H9 (cell line): ENCODE measurements at regions not wholly inside any gene's neighbourhood (a gene's known extent, or its start where the extent isn't known, plus 50 kb on each side); places are given as distances from the start of the nearest gene placed in this dataset.

Source experiments
- DNase-seq: peaks from one replicate; pipeline ENCODE4 v3.0.0-alpha.2; 2017
- H2AFZ ChIP-seq: one replicate; pipeline ENCODE4 v1.6.1; 2013; ENCODE audit warnings: mild to moderate bottlenecking, low read length, control low read depth, moderate library complexity
- H2AK5ac ChIP-seq: 2 replicates; pipeline ENCODE4 v1.6.1; 2013; ENCODE audit warnings: low read length, control low read depth, mixed read lengths; ENCODE audit not compliant: insufficient read length
- H2BK120ac ChIP-seq: one replicate; pipeline ENCODE4 v1.6.1; 2013; ENCODE audit warnings: low read depth, mild to moderate bottlenecking, low read length, control low read depth, inconsistent platforms; ENCODE audit not compliant: poor library complexity, severe bottlenecking
- H2BK12ac ChIP-seq: 2 replicates; pipeline ENCODE4 v1.6.1; 2013; ENCODE audit warnings: low read length, control low read depth, mixed read lengths, low read depth; ENCODE audit not compliant: insufficient read length
- H2BK15ac ChIP-seq: 2 replicates; pipeline ENCODE4 v1.6.1; 2013; ENCODE audit warnings: low read depth, low read length, control low read depth
- H2BK20ac ChIP-seq: one replicate; pipeline ENCODE4 v1.6.1; 2013; ENCODE audit warnings: low read depth, mild to moderate bottlenecking, low read length, control low read depth, inconsistent platforms; ENCODE audit not compliant: poor library complexity, severe bottlenecking
- H2BK5ac ChIP-seq: 2 replicates; pipeline ENCODE4 v1.6.1; 2013; ENCODE audit warnings: low read length, control low read depth, mixed read lengths; ENCODE audit not compliant: insufficient read length
- H3K14ac ChIP-seq: 2 replicates; pipeline ENCODE4 v1.6.1; 2013; ENCODE audit warnings: low read length, control low read depth; ENCODE audit not compliant: insufficient read depth
- H3K18ac ChIP-seq: 2 replicates; pipeline ENCODE4 v1.6.1; 2013; ENCODE audit warnings: low read depth, mild to moderate bottlenecking, mixed read lengths, low read length, control low read depth; ENCODE audit not compliant: insufficient read length
- H3K23ac ChIP-seq: 2 replicates; pipeline ENCODE4 v1.6.1; 2013; ENCODE audit warnings: low read length, control low read depth, mixed read lengths, low read depth; ENCODE audit not compliant: insufficient read length
- H3K23me2 ChIP-seq: 2 replicates; pipeline ENCODE4 v1.6.1; 2013; ENCODE audit warnings: low read depth, mild to moderate bottlenecking, mixed read lengths, low read length, control low read depth; ENCODE audit not compliant: insufficient read length, poor library complexity, severe bottlenecking
- H3K27ac ChIP-seq: 2 replicates; pipeline ENCODE4 v1.5.1; 2013; ENCODE audit warnings: low read length, control low read depth, mixed read lengths, low read depth; ENCODE audit not compliant: insufficient read length
- H3K27me3 ChIP-seq: 2 replicates; pipeline ENCODE4 v1.6.1; 2013; ENCODE audit warnings: low read length, control low read depth, inconsistent platforms; ENCODE audit not compliant: insufficient read depth
- H3K4ac ChIP-seq: 2 replicates; pipeline ENCODE4 v1.6.1; 2013; ENCODE audit warnings: low read depth, mild to moderate bottlenecking, control low read depth, inconsistent platforms, low read length, moderate library complexity
- H3K4me1 ChIP-seq: 2 replicates; pipeline ENCODE4 v1.6.1; 2013; ENCODE audit warnings: low read length, control low read depth, inconsistent platforms; ENCODE audit not compliant: insufficient read depth
- H3K4me2 ChIP-seq: 2 replicates; pipeline ENCODE4 v1.6.1; 2013; ENCODE audit warnings: low read length, control low read depth, mixed read lengths; ENCODE audit not compliant: insufficient read length, insufficient read depth
- H3K56ac ChIP-seq: 2 replicates; pipeline ENCODE4 v1.6.1; 2013; ENCODE audit warnings: low read depth, mild to moderate bottlenecking, mixed read lengths, low read length, control low read depth; ENCODE audit not compliant: insufficient read length
- H3K79me1 ChIP-seq: 2 replicates; pipeline ENCODE4 v1.6.1; 2013; ENCODE audit warnings: low read depth, mild to moderate bottlenecking, moderate library complexity, low read length, control low read depth, inconsistent platforms; ENCODE audit not compliant: insufficient read depth, poor library complexity, severe bottlenecking
- H3K79me2 ChIP-seq: 2 replicates; pipeline ENCODE4 v1.6.1; 2013; ENCODE audit warnings: low read length, control low read depth, inconsistent platforms; ENCODE audit not compliant: insufficient read depth
- H3K9ac ChIP-seq: 2 replicates; pipeline ENCODE4 v1.6.1; 2013; ENCODE audit warnings: low read length, control low read depth, mixed read lengths; ENCODE audit not compliant: insufficient read length; ENCODE audit errors: extremely low read depth
- H3K9me3 ChIP-seq: one replicate; pipeline ENCODE4 v1.6.1; 2013; ENCODE audit warnings: low read depth, low read length, inconsistent platforms; ENCODE audit not compliant: control insufficient read depth
- H3T11ph ChIP-seq: one replicate; pipeline ENCODE4 v1.6.1; 2013; ENCODE audit warnings: mild to moderate bottlenecking, low read length, control low read depth, inconsistent platforms
- H4K20me1 ChIP-seq: one replicate; pipeline ENCODE4 v1.6.1; 2013; ENCODE audit not compliant: control insufficient read depth, insufficient read length, insufficient read depth
- H4K5ac ChIP-seq: 2 replicates; pipeline ENCODE4 v1.6.1; 2013; ENCODE audit warnings: low read depth, mild to moderate bottlenecking, mixed read lengths, low read length, control low read depth; ENCODE audit not compliant: insufficient read length
- H4K8ac ChIP-seq: replicated peaks from 2 replicates; pipeline ENCODE4 v1.6.1; 2013; ENCODE audit warnings: low read length, control low read depth, mixed read lengths, low read depth; ENCODE audit not compliant: insufficient read length
- H4K91ac ChIP-seq: 2 replicates; pipeline ENCODE4 v1.6.1; 2013; ENCODE audit warnings: low read depth, mild to moderate bottlenecking, moderate library complexity, mixed read lengths, low read length, control low read depth; ENCODE audit not compliant: insufficient read length
- H3K27ac Mint-ChIP-seq, 3 experiments: 2 replicates in 2 of 3; 3 replicates in 1 of 3; pipeline ENCODE4 v1.8.0; 2020 to 2021; ENCODE audit warnings: mixed read lengths in 3 of 3, mild to moderate bottlenecking in 1 of 3, moderate library complexity in 1 of 3
- H3K27me3 Mint-ChIP-seq: 2 replicates; pipeline ENCODE4 v1.8.0; 2021; ENCODE audit warnings: low read depth, mild to moderate bottlenecking, moderate library complexity, mixed read lengths
- H3K36me3 Mint-ChIP-seq, 3 experiments: 2 replicates in 2 of 3; 3 replicates in 1 of 3; pipeline ENCODE4 v1.8.0; 2020 to 2021; ENCODE audit warnings: low read depth in 3 of 3, mixed read lengths in 3 of 3; ENCODE audit not compliant: insufficient read depth in 1 of 3
- H3K4me1 Mint-ChIP-seq, 2 experiments: 2 replicates each; pipeline ENCODE4 v1.8.0; 2020; ENCODE audit warnings: mixed read lengths in 2 of 2
- H3K4me3 Mint-ChIP-seq, 2 experiments: 2 replicates in 1 of 2; 3 replicates in 1 of 2; pipeline ENCODE4 v1.8.0; 2020 to 2021; ENCODE audit warnings: mild to moderate bottlenecking in 2 of 2, mixed read lengths in 2 of 2, moderate library complexity in 1 of 2
- H3K9me3 Mint-ChIP-seq, 2 experiments: 2 replicates in 1 of 2; 3 replicates in 1 of 2; pipeline ENCODE4 v1.8.0; 2020; ENCODE audit warnings: mild to moderate bottlenecking in 2 of 2, mixed read lengths in 2 of 2, moderate library complexity in 1 of 2
- WGBS: extraction: QIAGEN DNeasy Blood & Tissue Kit; methylation state at CpG from one replicate; pipeline ENCODE4 v1.1.7; 2013; ENCODE audit warnings: missing lambda C conversion rate, low lambda C conversion rate, mixed read lengths; ENCODE audit not compliant: insufficient read length; ENCODE audit errors: extremely low coverage; 5-methylcytosine and 5-hydroxymethylcytosine counted together
- TF ChIP-seq, protein P1 (sequence below): fragments of 200-600 bp; sonication (generic); conservative IDR thresholded peaks from 3 replicates; pipeline ENCODE4 v1.8.0; 2021; ENCODE audit warnings: antibody characterized with exemption, mild to moderate bottlenecking

DNA sequence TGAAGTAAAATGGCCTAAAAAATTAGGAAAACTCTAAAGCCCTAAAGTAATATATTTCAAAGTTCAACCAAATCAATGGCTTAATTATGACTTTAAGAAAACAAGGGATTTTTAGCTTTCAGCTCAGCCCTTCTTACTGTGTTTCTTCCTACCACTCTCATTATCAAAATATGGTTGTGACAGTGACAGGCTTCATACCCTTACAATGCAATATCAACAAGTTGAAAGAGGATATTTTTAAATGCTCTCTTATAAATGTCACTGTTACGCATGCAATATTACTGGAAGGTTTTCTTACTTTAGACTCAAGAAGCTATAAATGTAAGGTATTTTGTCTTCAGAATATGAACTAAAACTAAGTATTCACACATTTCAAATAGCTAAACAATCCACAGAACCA, 1225.7 kb upstream of the MIR17HG start:
- Mint-ChIP-seq H3K4me1 (peaks cover 0 to 6% of the 10 kb centered on the region in 2 experiments; a peak in 2 of 4 replicates), H3K27me3 (no peaks in the 10 kb centered on the region), H3K36me3 (peaks cover 0 to 5% (median 2%) of the 10 kb centered on the region in 3 experiments; a peak in 3 of 7 replicates), H3K4me3 (no peak overlapping the region), H3K9me3 (peaks cover 4 to 8% of the 10 kb centered on the region in 2 experiments; a peak in 3 of 5 replicates), H3K27ac (no peak overlapping the region)
- no peak overlapping the region for H3K56ac ChIP-seq
- no peaks in the 10 kb centered on the region for H3K9me3 ChIP-seq
- no peaks in the 10 kb centered on the region for H4K20me1 ChIP-seq
- no peak overlapping the region for H2BK120ac ChIP-seq
- H4K8ac ChIP-seq: no peak overlapping the region
- WGBS: no CpG with 5 or more reads among the region's 1 CpG
- H3K23ac ChIP-seq: no peak overlapping the region
- H2BK20ac ChIP-seq: no peak overlapping the region
- no peak overlapping the region for H2AK5ac ChIP-seq
- no peak overlapping the region for H3K4me2 ChIP-seq
- H3T11ph ChIP-seq: no peak overlapping the region
- H3K27me3 ChIP-seq: no peaks in the 10 kb centered on the region
- no peak overlapping the region for H4K5ac ChIP-seq
- no peaks in the 10 kb centered on the region for H3K79me2 ChIP-seq
- H2AFZ ChIP-seq: no peak overlapping the region
- no peak overlapping the region for H3K27ac ChIP-seq
- H2BK15ac ChIP-seq: no peak overlapping the region
- no peak overlapping the region for H4K91ac ChIP-seq
- DNase-seq: no peak
- no peaks in the 10 kb centered on the region for H3K79me1 ChIP-seq
- H3K14ac ChIP-seq: no peak overlapping the region
- no peaks in the 10 kb centered on the region for H3K23me2 ChIP-seq
- no peak overlapping the region for H3K18ac ChIP-seq
- no peak overlapping the region for H3K4ac ChIP-seq
- H3K9ac ChIP-seq: no peak overlapping the region
- H2BK5ac ChIP-seq: no peak overlapping the region
- TF ChIP-seq, protein P1, sequence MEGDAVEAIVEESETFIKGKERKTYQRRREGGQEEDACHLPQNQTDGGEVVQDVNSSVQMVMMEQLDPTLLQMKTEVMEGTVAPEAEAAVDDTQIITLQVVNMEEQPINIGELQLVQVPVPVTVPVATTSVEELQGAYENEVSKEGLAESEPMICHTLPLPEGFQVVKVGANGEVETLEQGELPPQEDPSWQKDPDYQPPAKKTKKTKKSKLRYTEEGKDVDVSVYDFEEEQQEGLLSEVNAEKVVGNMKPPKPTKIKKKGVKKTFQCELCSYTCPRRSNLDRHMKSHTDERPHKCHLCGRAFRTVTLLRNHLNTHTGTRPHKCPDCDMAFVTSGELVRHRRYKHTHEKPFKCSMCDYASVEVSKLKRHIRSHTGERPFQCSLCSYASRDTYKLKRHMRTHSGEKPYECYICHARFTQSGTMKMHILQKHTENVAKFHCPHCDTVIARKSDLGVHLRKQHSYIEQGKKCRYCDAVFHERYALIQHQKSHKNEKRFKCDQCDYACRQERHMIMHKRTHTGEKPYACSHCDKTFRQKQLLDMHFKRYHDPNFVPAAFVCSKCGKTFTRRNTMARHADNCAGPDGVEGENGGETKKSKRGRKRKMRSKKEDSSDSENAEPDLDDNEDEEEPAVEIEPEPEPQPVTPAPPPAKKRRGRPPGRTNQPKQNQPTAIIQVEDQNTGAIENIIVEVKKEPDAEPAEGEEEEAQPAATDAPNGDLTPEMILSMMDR: no peak
- H2BK12ac ChIP-seq: no peak overlapping the region
- H3K4me1 ChIP-seq: no peaks in the 10 kb centered on the region
